HepG2 (cell line): ENCODE measurements at regions not wholly inside any gene's neighbourhood (a gene's known extent, or its start where the extent isn't known, plus 50 kb on each side); places are given as distances from the start of the nearest gene placed in this dataset.

Experiments
- ATAC-seq: fragments of 200-7000 bp; cut with Tn5 transposase; 3 replicates; pipeline ENCODE4 v1.9.1; 2020; ENCODE audit warnings: mild to moderate bottlenecking, moderate library complexity
- BruUV-seq: library from RNA; stranded (reverse); fragments of 400-500 nt; replicated peaks from 2 replicates; lab custom pipeline; 2021; lab: Mats Ljungman, UMichigan
- CTCF ChIA-PET: fragments of 300-600 bp; formaldehyde crosslinking; extraction: SDS; loops from one replicate; lab custom pipeline; 2021; ENCODE audit warnings: low total read pairs, inconsistent platforms, low intra/inter-chr PET ratio; lab: Yijun Ruan, JAX
- POLR2A ChIA-PET: fragments of 350-600 bp; sonication (Branson Sonifier 250); formaldehyde crosslinking; loops from one replicate; lab custom pipeline; 2020; ENCODE audit warnings: antibody characterized with exemption, inconsistent platforms; lab: Yijun Ruan, JAX
- DNase-seq: peaks from one replicate; pipeline ENCODE4 v3.0.0-alpha.2; 2015; ENCODE audit warnings: low spot score
- FAIRE-seq: peaks from 3 replicates; lab custom pipeline; 2011; peaks lifted over from hg19 to GRCh38; lab: Jason Lieb, UNC
- H2AFZ ChIP-seq: one replicate; pipeline ENCODE4 v1.6.1; 2011; ENCODE audit warnings: low read length, inconsistent platforms
- H3K27ac ChIP-seq: fragments of 300-600 bp; 3 replicates; pipeline ENCODE4 v1.8.0; 2011; ENCODE audit warnings: mixed run types, mild to moderate bottlenecking, mixed read lengths, low read length, inconsistent platforms; ENCODE audit not compliant: insufficient read depth; ENCODE audit errors: extremely low read length
- H3K27me3 ChIP-seq, 2 experiments: fragments of 200-600 bp in 1 of 2; 2 replicates in 1 of 2; 3 replicates in 1 of 2; pipeline versions ENCODE4 v1.6.0 to v1.8.0; 2011; ENCODE audit warnings: low read length in 2 of 2, mild to moderate bottlenecking in 2 of 2, moderate library complexity in 2 of 2, inconsistent platforms in 1 of 2; ENCODE audit not compliant: insufficient read depth in 2 of 2, control insufficient read depth in 1 of 2
- H3K36me3 ChIP-seq, 2 experiments: fragments of 200-600 bp in 1 of 2; replicated peaks in 1 of 2; 2 replicates in 1 of 2; 3 replicates in 1 of 2; pipeline versions ENCODE4 v1.5.1 to v1.8.0; 2011; ENCODE audit warnings: low read length in 2 of 2, inconsistent platforms in 1 of 2; ENCODE audit not compliant: insufficient read depth in 2 of 2, control insufficient read depth in 1 of 2
- H3K4me1 ChIP-seq: 2 replicates; pipeline ENCODE4 v1.5.1; 2012; ENCODE audit warnings: low read length, inconsistent platforms; ENCODE audit not compliant: insufficient read depth
- H3K4me2 ChIP-seq: 2 replicates; pipeline ENCODE4 v1.6.0; 2011; ENCODE audit warnings: low read depth, low read length, inconsistent platforms
- H3K4me3 ChIP-seq, 3 experiments: fragments of 200-600 bp in 1 of 3; sonication (generic), shearing (Covaris generic) in 1 of 3; replicated peaks in 1 of 3; 2 replicates each; pipeline ENCODE4 v1.5.1; 2011 to 2016; ENCODE audit warnings: low read length in 3 of 3, inconsistent platforms in 2 of 3, low read depth in 2 of 3, mild to moderate bottlenecking in 2 of 3, control low read depth in 1 of 3, mixed read lengths in 1 of 3; ENCODE audit not compliant: insufficient read depth in 1 of 3
- H3K79me2 ChIP-seq: one replicate; pipeline ENCODE4 v1.6.1; 2011; ENCODE audit warnings: low read length, inconsistent platforms; ENCODE audit not compliant: insufficient read depth
- H3K9ac ChIP-seq: 2 replicates; pipeline ENCODE4 v1.6.0; 2011; ENCODE audit warnings: mild to moderate bottlenecking, low read depth, low read length, inconsistent platforms; ENCODE audit not compliant: insufficient read depth
- H3K9me3 ChIP-seq: 2 replicates; pipeline ENCODE4 v1.5.1; 2012; ENCODE audit warnings: mild to moderate bottlenecking, low read length
- H4K20me1 ChIP-seq: 2 replicates; pipeline ENCODE4 v1.6.0; 2011; ENCODE audit warnings: inconsistent platforms, mild to moderate bottlenecking, low read length, moderate library complexity; ENCODE audit not compliant: insufficient read depth
- BORCS8-MEF2B ChIP-seq: sonication (generic); formaldehyde crosslinking; IDR thresholded peaks from 2 replicates; pipeline ENCODE4 v1.8.0; 2022; ENCODE audit warnings: mild to moderate bottlenecking, missing genetic modification reagents
- CCAR2 ChIP-seq: fragments of 200-400 bp; formaldehyde crosslinking; optimal IDR thresholded peaks from 2 replicates; pipeline ENCODE3; 2018; ENCODE audit warnings: low read depth, mild to moderate bottlenecking, low read length, moderate library complexity
- CEBPG ChIP-seq: IDR thresholded peaks from 2 replicates; pipeline ENCODE4 v1.6.1; 2016
- SOX5 ChIP-seq: IDR thresholded peaks from 2 replicates; pipeline ENCODE4 v1.6.1; 2016; ENCODE audit warnings: borderline replicate concordance
- STAT5B ChIP-seq: sonication (generic); formaldehyde crosslinking; IDR thresholded peaks from 2 replicates; pipeline ENCODE4 v1.4.0; 2020; ENCODE audit warnings: missing genetic modification reagents
- TGIF2 ChIP-seq: IDR thresholded peaks from 2 replicates; pipeline ENCODE4 v1.6.1; 2016; ENCODE audit warnings: control low read depth, missing compliant biosample characterization
- ZNF160 ChIP-seq: sonication (generic); formaldehyde crosslinking; IDR thresholded peaks from 2 replicates; pipeline ENCODE4 v1.8.0; 2022; ENCODE audit warnings: mild to moderate bottlenecking, inconsistent platforms, missing genetic modification reagents
- ZNF333 ChIP-seq: sonication (generic); formaldehyde crosslinking; IDR thresholded peaks from 2 replicates; pipeline ENCODE4 v1.4.0; 2020; ENCODE audit warnings: mild to moderate bottlenecking, missing genetic modification reagents, borderline replicate concordance
- ZNF468 ChIP-seq: sonication (generic); formaldehyde crosslinking; IDR thresholded peaks from 2 replicates; pipeline ENCODE4 v1.8.0; 2022; ENCODE audit warnings: mild to moderate bottlenecking, moderate library complexity, missing genetic modification reagents
- ZNF501 ChIP-seq: sonication (generic); formaldehyde crosslinking; IDR thresholded peaks from 2 replicates; pipeline ENCODE4 v1.5.1; 2020; ENCODE audit warnings: mild to moderate bottlenecking, moderate library complexity, missing genetic modification reagents
- ZNF547 ChIP-seq: sonication (generic); formaldehyde crosslinking; IDR thresholded peaks from 2 replicates; pipeline ENCODE4 v1.5.1; 2020; ENCODE audit warnings: mild to moderate bottlenecking, missing genetic modification reagents
- ZNF569 ChIP-seq: sonication (generic); formaldehyde crosslinking; IDR thresholded peaks from 2 replicates; pipeline ENCODE4 v1.5.0; 2020; ENCODE audit warnings: mild to moderate bottlenecking, missing genetic modification reagents, moderate library complexity, borderline replicate concordance
- ZNF629 ChIP-seq: sonication (generic); formaldehyde crosslinking; conservative IDR thresholded peaks from 2 replicates; pipeline ENCODE4 v1.5.0; 2020; ENCODE audit warnings: missing genetic modification reagents
- ZSCAN20 ChIP-seq: sonication (generic); formaldehyde crosslinking; IDR thresholded peaks from 2 replicates; pipeline ENCODE4 v1.4.0; 2020; ENCODE audit warnings: missing genetic modification reagents, mild to moderate bottlenecking, borderline replicate concordance
- in situ Hi-C: cut with HindIII; loops from 2 replicates; pipeline ENCODE4 v1.10.0; 2017; ENCODE audit warnings: low pct_unique_long_range_greater_than_20kb; ENCODE audit not compliant: extremely low pct_ligation_motif_present
- intact Hi-C: fragments of 100-400 bp; cut with micrococcal nuclease; formaldehyde crosslinking; loops from one replicate; pipeline ENCODE4 v1.10.0; 2022; ENCODE audit not compliant: unreplicated experiment
- TF ChIP-seq, protein P1 (sequence below): sonication (generic); formaldehyde crosslinking; IDR thresholded peaks from 2 replicates; pipeline ENCODE4 v1.8.1; 2022; ENCODE audit warnings: mild to moderate bottlenecking, missing genetic modification reagents
- TF ChIP-seq, protein P2 (sequence below): IDR thresholded peaks from 2 replicates; pipeline ENCODE4 v1.6.1; 2016; ENCODE audit warnings: low read depth
- TF ChIP-seq, protein P3 (sequence below): sonication (generic); formaldehyde crosslinking; IDR thresholded peaks from 2 replicates; pipeline ENCODE4; 2020; ENCODE audit warnings: missing genetic modification reagents, mild to moderate bottlenecking, borderline replicate concordance
- TF ChIP-seq, protein P4 (sequence below): sonication (generic); formaldehyde crosslinking; IDR thresholded peaks from 2 replicates; pipeline ENCODE4 v1.4.0; 2020; ENCODE audit warnings: missing genetic modification reagents

DNA sequence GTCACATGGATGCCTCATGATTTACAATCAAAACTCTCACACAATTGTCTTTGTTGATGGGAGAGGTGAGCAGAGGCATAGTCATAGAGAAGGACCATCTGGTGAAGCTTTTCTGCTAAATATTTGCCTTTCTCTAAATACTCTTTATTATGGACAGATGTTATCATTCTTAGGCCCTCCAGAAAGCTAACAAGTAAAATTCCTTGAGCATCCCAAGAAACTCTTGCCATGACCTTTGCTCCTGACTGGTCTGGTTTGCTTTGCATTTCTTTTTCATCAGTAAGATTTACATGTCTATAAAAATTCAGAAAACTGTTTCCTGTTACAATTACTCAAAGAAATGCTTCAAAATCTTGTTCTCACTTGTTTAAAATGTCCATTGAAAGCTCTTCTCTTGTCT lies 1336.6 kb upstream of the CDH8 start:
- H3K4me1 ChIP-seq: no peaks in the 10 kb centered on the region
- TF ChIP-seq, protein P1, sequence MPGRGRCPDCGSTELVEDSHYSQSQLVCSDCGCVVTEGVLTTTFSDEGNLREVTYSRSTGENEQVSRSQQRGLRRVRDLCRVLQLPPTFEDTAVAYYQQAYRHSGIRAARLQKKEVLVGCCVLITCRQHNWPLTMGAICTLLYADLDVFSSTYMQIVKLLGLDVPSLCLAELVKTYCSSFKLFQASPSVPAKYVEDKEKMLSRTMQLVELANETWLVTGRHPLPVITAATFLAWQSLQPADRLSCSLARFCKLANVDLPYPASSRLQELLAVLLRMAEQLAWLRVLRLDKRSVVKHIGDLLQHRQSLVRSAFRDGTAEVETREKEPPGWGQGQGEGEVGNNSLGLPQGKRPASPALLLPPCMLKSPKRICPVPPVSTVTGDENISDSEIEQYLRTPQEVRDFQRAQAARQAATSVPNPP (CRISPR knock-in tag): no peak
- no peak for TF ChIP-seq ZNF501 (CRISPR knock-in tag)
- no peak for TF ChIP-seq STAT5B
- TF ChIP-seq ZNF569 (CRISPR knock-in tag): no peak
- no peak for TF ChIP-seq SOX5 (CRISPR knock-in tag)
- TF ChIP-seq, protein P2, sequence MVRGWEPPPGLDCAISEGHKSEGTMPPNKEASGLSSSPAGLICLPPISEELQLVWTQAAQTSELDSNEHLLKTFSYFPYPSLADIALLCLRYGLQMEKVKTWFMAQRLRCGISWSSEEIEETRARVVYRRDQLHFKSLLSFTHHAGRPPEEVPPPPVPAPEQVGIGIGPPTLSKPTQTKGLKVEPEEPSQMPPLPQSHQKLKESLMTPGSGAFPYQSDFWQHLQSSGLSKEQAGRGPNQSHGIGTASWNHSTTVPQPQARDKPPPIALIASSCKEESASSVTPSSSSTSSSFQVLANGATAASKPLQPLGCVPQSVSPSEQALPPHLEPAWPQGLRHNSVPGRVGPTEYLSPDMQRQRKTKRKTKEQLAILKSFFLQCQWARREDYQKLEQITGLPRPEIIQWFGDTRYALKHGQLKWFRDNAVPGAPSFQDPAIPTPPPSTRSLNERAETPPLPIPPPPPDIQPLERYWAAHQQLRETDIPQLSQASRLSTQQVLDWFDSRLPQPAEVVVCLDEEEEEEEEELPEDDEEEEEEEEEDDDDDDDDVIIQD (CRISPR knock-in tag): no peak
- TF ChIP-seq, protein P3, sequence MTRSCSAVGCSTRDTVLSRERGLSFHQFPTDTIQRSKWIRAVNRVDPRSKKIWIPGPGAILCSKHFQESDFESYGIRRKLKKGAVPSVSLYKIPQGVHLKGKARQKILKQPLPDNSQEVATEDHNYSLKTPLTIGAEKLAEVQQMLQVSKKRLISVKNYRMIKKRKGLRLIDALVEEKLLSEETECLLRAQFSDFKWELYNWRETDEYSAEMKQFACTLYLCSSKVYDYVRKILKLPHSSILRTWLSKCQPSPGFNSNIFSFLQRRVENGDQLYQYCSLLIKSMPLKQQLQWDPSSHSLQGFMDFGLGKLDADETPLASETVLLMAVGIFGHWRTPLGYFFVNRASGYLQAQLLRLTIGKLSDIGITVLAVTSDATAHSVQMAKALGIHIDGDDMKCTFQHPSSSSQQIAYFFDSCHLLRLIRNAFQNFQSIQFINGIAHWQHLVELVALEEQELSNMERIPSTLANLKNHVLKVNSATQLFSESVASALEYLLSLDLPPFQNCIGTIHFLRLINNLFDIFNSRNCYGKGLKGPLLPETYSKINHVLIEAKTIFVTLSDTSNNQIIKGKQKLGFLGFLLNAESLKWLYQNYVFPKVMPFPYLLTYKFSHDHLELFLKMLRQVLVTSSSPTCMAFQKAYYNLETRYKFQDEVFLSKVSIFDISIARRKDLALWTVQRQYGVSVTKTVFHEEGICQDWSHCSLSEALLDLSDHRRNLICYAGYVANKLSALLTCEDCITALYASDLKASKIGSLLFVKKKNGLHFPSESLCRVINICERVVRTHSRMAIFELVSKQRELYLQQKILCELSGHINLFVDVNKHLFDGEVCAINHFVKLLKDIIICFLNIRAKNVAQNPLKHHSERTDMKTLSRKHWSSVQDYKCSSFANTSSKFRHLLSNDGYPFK (CRISPR knock-in tag): no peak
- TF ChIP-seq, protein P4, sequence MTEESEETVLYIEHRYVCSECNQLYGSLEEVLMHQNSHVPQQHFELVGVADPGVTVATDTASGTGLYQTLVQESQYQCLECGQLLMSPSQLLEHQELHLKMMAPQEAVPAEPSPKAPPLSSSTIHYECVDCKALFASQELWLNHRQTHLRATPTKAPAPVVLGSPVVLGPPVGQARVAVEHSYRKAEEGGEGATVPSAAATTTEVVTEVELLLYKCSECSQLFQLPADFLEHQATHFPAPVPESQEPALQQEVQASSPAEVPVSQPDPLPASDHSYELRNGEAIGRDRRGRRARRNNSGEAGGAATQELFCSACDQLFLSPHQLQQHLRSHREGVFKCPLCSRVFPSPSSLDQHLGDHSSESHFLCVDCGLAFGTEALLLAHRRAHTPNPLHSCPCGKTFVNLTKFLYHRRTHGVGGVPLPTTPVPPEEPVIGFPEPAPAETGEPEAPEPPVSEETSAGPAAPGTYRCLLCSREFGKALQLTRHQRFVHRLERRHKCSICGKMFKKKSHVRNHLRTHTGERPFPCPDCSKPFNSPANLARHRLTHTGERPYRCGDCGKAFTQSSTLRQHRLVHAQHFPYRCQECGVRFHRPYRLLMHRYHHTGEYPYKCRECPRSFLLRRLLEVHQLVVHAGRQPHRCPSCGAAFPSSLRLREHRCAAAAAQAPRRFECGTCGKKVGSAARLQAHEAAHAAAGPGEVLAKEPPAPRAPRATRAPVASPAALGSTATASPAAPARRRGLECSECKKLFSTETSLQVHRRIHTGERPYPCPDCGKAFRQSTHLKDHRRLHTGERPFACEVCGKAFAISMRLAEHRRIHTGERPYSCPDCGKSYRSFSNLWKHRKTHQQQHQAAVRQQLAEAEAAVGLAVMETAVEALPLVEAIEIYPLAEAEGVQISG: no peak
- TF ChIP-seq BORCS8-MEF2B (CRISPR knock-in tag): no peak
- no peak for TF ChIP-seq ZNF629
- no peak for TF ChIP-seq ZNF468 (CRISPR knock-in tag)
- no peak for TF ChIP-seq ZNF333 (CRISPR knock-in tag)
- no peak for TF ChIP-seq CCAR2
- no peak for TF ChIP-seq ZSCAN20 (CRISPR knock-in tag)
- TF ChIP-seq TGIF2: no peak
- TF ChIP-seq ZNF547 (CRISPR knock-in tag): no peak
- no peak for TF ChIP-seq CEBPG (CRISPR knock-in tag)
- TF ChIP-seq ZNF160 (CRISPR knock-in tag): no peak
- no peak overlapping the region for H3K27ac ChIP-seq
- POLR2A ChIA-PET: no interaction called here
- CTCF ChIA-PET: no interaction called here
- no peak overlapping the region for H3K9ac ChIP-seq
- ATAC-seq: no peak
- H3K36me3 ChIP-seq: no peaks in the 10 kb centered on the region
- in situ Hi-C loops: loop anchor here (25.0 kb wide), 1 partner anchor 1739 kb away; the partner anchor contains the start of gene CDH11
- no peaks in the 10 kb centered on the region; a peak in 1 of 5 replicates for H3K27me3 ChIP-seq
- intact Hi-C loops: no loop called here
- peaks cover 30% of the 10 kb centered on the region; the same call in 1 of the 2 replicates for H3K9me3 ChIP-seq
- H4K20me1 ChIP-seq: no peaks in the 10 kb centered on the region
- H3K4me3 ChIP-seq: no peak overlapping the region
- no peak for FAIRE-seq
- H3K4me2 ChIP-seq: no peak overlapping the region
- DNase-seq: no peak
- H2AFZ ChIP-seq: no peak overlapping the region
- no peaks in the 10 kb centered on the region for H3K79me2 ChIP-seq
- BruUV-seq: no TSS peak
